Right ventricle myocardium inferior (tissue), 1 donor: ENCODE measurements at regions not wholly inside any gene's neighbourhood (a gene's known extent, or its start where the extent isn't known, plus 50 kb on each side); places are given as distances from the start of the nearest gene placed in this dataset.
A peak's percentile ranks its signal among the peaks of the same experiment; 100 is the strongest.

ENCODE experiments used
- ATAC-seq: fragments of 200-7000 bp; cut with Tn5 transposase; one replicate; pipeline ENCODE4 v1.9.1; 2020; ENCODE audit warnings: mild to moderate bottlenecking, moderate library complexity
- DNase-seq: peaks from one replicate; pipeline ENCODE4 v3.0.0; 2021; ENCODE audit errors: missing footprints
- intact Hi-C: fragments of 100-400 bp; cut with DNase I; formaldehyde crosslinking; loops from one replicate; pipeline ENCODE4 v1.11.0; 2022
- donor health status: DM: no; HTN: yes; CAD: no; lungs with severe emphysema.

DNA sequence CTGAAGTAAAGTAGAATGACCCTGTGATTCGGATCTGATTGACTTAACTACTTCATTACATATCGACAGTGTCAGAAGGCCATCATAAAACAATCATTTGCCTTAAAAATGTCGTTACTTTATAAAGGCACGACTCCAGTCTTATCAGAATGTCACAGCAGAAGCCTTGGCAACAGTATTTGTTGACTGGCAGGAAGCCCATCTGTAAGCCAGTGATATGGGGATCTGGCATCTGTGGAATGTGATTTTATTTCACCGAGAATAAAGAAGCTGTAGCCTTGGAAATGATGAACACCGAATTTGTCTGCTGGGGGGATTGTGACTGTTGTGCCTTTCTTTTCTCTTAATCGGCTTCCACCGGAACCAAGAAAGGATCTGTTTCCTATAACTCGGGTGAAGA, 362.5 kb downstream of the TDRD3 start:
- DNase-seq (no peak), ATAC-seq (no peak)
- intact Hi-C loops, result no loop called here

DNA sequence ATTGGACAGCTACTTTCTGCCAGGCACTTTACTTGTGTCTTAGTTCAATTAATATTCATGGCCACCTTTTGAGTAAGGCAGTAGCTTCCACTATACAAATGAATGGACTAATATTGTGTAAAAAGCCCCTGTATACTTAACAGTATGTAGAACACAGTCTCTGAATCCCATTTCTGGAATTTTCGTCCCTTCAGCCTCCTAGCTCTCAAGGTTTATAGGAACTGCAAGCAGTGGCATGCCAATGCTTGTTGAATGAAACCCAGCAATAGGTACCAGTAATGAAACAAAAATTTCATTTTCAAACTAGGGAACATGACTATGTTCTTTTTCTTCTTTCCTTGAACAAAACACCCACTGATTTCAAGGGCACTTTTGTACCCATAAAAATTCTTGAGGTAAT, 361.6 kb downstream of the TDRD3 start:
- ATAC-seq (no peak), DNase-seq (no peak)
- intact Hi-C loops, result no loop called here

DNA sequence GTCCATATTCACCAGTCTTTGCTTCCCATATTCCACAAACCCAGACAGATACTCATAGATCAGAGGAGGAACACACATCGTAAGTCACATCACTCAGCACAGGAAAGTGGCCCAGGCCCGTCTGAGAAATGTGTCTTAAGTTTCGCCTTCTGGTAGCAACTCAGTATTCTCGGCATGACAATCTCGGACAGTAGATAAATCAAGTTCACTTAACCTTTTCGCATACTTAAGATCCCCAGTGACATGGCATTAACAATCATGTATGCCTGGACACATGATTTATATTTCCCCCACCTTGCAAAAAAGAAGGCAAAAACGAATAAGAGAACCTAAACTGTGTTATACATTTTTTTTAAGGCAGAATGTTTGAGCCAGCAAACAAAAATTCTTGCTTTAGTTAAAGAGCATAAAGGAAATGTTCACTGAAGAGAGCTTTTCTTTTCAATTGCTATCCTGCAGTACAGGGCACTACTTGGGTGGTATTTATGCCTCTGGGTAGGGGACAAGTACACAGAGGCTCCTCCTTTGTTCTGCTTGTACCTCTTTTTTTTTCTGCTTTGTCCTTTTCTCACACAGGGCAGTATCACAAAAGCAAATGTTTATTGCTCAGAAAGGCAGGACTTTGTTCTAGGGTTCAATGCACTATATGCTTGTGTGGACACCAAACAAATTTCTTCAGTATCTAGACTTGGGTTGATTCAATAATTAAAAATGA, 360.6 kb downstream of the TDRD3 start:
- DNase-seq, result no peak

DNA sequence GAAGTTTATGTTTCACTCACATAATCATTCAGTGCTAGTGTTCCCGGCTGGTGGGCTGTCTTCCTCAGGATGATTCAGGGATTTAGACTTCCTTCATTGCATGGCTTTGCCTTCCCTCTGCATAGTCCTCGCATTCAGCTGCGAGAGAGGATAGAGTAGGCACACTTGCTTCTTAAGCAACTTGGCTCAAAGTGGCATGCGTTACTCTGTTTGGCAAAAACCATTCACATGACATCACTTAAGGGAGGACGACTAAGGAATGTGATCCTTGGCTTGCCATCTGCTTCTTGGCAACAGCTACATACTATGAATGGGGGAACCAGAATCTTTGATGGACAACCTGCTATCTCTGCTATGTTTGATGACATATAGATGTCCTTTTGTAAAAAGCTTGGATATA, 359.3 kb downstream of the TDRD3 start:
- ATAC-seq (peak; percentile 56), DNase-seq (no peak)
- intact Hi-C loops, result no loop called here

More for the DNA sequence above, 360.6 kb downstream of the TDRD3 start:
- no peak for ATAC-seq
- intact Hi-C loops, result no loop called here

DNA sequence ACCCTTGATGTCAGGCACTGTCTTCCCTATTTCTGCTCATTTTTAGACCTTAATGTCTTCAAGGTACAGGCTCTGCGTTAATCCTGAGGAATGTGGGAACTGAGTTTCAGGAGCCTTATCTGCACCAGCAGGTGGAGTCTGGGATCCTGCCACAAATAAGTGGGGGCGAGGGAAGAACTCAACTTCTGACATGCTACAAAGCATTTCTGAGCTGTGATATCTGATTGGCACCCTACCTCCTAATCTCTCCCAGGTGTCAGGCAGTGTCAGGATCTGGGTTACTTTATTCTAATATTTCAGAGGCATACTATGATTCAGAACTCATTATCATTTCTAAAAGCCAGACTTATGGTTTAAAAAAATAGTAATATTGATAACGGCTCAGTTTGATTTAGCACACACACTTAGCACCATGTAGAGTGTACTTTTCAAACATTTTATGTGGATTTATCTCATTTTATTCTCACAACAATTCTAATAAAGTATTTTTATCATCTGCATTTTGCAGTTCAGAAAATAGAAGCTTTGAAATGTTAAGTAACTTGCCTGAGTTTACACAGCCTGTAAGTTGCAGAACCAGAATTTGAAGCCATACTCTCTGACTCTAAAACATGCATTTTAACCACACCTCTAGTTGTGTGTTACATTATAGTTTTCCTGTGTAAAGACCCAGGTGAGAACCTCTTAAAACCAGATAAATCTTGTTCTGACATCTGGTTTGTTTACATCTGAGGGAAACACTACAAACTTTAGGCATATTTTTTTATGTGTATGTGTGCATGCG, 358.6 kb downstream of the TDRD3 start:
- intact Hi-C loops, result no loop called here
- ATAC-seq, result no peak
- no peak for DNase-seq

DNA sequence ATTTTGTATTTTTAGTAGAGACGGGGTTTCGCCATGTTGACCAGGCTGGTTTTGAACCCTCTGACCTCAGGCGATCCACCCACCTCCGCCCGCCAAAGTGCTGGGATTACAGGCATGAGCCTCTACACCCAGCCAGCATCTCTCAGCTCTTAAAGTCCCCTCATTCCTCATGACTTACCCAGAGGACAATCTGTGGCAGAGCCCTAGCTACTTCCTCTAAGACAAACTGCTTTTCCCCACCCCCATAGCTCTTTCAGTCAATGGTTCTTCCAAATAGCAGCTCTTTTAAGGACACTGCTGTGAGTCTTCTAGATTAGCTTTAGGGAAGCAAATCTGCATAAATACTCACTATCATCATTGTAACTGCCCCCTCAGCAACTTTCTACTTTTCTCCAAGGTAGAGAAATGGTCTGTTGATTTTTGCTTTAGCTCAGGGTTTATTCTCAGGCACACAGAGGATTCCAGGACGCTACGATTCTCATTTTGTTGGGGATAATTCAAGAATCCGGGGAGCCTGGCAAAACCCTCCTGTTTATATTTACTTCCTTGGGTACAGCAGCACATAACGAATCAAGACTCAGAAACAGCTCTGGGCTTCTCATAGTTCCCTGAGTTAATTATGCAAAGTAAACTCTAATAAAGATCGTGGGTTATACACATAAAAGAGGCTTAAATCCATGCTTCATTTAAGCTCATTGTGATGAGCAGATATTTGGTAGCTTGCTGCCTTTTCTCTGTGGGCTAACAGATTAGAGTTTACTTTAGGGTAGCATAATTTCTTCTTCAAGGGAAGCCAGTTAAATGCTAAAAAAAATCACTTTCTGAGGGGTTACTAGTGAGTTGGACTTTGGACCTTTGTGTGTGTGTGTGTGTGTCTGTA, 357.4 kb downstream of the TDRD3 start:
- no peak for ATAC-seq
- intact Hi-C loops, result no loop called here
- DNase-seq, result no peak

DNA sequence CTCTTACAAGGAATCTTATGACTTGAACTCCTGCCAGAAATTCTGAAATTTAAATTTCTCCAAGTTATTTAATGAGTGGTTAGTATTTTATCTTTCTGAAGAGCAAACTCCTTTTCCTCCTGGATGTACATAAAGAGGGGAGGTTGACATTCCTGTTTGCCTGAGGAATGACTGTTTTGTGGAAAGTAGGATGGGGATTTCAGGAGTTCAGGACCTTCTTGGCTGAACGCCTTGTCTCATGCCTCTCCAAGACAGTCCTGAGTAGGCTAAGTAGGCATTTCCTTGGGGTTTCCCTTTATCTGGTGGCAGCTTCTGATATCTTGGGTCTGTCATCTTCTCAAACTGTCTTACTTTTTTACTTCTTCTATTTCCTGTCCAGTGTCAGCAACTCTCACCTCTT, 356.6 kb downstream of the TDRD3 start:
- ATAC-seq (no peak), DNase-seq (no peak)
- intact Hi-C loops, result no loop called here

DNA sequence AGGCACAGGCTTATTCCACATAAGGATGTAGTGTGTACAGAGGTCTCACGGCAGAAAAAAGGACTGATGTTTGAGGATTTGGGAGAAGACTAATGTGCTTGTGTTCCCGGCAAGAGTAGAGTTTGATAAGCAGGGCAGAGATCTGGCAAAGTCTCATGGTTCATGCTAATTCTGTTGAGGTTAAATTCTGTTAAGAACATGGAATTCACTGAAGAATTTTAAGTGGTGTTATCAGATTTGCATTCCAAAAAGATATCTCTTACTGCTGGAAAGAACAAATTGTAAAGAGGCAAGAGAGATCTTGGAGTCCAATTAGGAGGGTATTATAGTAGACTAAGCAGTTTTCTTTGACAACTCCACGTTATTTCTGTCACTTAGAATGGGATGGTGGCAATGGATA, 348.3 kb downstream of the TDRD3 start:
- ATAC-seq (no peak), DNase-seq (no peak)
- intact Hi-C loops, result no loop called here

DNA sequence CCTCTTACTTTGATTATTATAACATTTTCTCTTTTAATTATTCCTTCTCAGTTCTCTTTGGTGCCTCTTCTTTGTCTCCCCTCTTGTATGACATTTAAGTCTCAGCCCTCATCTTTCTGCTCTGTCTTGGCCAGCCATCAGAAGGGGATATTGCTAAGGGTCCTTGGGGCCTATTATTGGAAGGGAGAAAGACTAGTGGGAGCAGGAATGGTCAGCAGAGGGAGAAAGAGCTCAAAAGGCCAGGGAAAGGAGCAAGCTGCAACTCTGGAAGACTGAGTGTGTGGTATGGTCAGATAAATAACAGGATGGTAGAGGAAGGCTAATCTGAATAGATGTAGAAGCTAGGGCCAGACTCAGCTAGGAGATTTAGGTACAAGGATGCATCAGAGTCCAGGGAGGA, 336.9 kb downstream of the TDRD3 start:
- ATAC-seq, result no peak
- intact Hi-C loops, result no loop called here
- DNase-seq, result no peak

DNA sequence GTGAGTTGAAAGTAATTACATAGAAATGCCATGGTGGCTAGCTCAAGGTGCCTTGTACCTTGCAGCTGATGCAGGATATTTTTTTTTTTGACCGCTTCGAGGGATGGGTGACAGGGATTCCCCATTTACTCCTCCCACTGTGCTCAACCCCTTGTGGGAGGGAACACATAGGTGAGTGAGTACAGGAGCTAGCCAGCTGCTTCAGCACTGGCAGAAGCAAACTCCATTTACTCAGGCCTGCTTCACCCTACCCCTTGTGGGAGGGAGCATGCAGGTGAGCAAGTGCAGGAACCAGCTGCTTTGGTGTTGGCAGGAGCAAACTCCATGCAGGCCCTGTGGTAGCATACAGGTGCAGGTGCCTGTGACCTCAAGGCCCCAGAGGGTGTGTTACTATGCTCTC, 330.1 kb downstream of the TDRD3 start:
- intact Hi-C loops, result no loop called here
- no peak for DNase-seq
- ATAC-seq, result no peak

DNA sequence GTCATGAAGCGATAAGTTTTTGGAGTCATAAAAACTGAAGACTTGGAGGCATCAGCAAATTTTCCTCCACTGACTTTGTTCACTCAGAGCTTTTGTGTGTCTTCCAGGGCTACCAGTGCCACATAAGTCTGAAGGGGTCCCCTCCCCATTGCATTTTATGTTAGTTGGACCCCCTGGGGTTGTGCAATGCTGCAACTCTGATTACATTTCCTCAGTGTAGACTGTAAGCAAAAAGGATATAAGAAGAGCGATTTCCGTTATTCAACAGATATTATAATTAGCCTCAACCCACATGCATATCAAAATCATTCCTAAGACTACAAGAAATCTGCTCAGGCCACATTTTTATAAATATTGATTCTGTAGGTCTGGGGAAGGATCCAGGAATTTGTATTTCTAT, 324.0 kb downstream of the TDRD3 start:
- no peak for DNase-seq
- intact Hi-C loops, result no loop called here
- no peak for ATAC-seq

DNA sequence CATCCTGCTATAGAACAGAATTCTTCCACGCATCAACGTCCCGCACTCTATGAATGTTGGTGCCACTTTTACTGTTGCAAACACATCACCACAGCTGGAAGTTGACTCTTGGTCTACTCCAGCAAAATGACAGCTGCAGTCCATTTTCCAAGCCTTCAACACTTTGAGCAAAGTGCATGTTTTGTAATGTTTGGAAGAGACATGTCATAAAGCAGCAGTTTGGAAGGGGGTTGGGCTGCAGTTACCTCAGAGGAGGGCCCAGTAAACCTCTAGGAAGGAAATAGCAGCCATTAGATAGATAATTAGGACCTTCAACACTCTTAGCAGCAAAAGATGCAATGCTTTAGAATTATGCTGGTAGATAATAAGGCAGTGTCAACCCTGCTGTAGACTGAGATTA, 323.6 kb downstream of the TDRD3 start:
- intact Hi-C loops, result no loop called here
- no peak for DNase-seq
- ATAC-seq, result peak; percentile 69

DNA sequence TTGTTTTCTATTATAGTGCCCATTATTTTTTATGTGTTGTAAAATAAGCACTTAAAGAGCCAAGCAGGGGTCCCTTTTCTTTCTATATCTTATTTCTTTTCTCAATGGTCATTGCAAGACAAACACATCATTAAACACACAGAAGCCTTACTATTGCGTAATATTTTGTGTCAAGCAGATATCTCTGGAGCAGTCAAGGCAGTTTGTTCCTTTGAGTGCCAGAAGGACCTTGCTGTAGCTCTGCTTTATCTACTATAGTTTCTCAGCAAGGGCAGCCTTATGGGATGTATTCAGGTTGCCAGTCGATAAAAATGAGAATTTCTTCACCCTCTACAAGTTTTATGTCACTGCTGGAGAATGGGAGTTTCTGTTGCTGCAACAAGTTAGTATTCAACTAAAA, 319.3 kb downstream of the TDRD3 start:
- DNase-seq (no peak), ATAC-seq (peak; percentile 57)
- intact Hi-C loops, result no loop called here

DNA sequence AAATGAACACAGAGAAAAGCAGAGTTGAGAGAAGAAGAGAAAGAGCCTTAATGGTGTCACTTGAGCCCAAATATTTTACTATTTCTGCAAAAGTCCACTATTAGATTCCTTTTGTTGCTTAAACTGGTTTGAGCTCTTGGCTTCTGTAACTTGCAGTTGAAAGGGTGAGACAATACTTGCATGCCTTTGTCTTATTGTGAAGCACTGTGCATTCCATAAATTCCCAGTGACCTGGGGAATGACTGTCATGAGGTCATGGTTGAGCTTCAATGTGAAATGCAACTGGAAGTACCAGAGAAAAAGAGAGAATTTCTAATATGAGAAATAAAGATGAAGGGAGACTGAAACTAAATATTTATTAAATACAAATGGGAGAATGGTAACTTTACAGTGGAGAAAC, 310.9 kb downstream of the TDRD3 start:
- DNase-seq, result no peak
- no peak for ATAC-seq
- intact Hi-C loops, result no loop called here

DNA sequence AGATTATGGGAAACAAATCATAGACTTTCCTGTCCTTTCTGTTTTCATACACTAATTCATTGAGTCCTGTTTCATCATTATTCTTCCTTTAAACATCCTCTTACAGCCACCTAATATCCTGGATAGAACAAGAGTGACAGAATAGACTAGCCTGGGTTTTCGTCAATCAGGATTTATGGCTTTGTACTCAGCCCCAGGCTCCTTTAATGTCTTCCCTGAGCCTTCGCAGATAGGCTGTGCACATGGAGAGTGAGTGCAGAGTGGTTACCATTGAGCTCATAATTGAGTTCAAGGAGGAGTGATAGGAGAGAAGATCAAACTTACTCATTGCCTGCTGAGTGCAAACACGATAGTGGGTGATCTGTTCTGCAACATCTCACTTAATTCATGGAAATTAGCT, 304.9 kb downstream of the TDRD3 start:
- intact Hi-C loops, result no loop called here
- DNase-seq, result no peak
- ATAC-seq, result no peak

DNA sequence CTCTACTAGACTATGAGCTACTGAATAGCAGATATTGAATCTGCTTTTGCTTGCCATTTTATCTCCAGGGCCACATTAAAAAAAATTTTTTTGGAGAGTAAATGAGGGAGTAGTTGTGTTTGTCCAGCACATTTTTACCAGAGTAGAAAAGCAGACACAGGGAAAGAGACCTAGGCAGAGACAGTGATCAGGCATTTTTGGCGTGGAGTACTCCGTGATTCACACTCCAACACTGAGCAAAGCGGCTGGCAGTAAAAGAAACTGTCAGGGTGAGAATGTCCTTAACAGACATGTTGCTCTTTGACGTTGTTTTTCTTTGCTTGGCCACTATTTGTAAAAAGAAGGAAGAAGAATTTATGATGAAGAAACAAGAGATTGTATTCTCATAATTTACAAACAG, 304.0 kb downstream of the TDRD3 start:
- no peak for ATAC-seq
- DNase-seq, result no peak
- intact Hi-C loops, result no loop called here

DNA sequence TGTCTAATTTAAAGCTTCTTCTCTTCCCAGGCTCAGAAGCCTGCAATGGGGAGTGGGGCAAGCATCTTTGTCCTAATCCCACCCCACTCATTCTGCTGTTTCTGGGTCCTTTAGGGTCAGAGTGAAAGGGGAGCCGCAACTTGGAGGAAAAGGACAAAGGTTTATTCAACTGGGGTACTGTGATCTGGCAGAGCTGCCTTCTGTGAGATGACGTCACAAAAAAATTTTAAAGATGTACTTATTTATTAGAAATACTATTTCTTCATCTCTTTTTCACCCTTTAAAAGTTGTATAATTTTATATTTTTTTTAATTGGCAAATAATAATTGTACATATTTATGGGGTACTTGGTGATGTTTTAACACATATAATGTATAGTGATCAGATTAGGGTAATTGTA, 302.6 kb downstream of the TDRD3 start:
- no peak for ATAC-seq
- intact Hi-C loops, result no loop called here
- no peak for DNase-seq

DNA sequence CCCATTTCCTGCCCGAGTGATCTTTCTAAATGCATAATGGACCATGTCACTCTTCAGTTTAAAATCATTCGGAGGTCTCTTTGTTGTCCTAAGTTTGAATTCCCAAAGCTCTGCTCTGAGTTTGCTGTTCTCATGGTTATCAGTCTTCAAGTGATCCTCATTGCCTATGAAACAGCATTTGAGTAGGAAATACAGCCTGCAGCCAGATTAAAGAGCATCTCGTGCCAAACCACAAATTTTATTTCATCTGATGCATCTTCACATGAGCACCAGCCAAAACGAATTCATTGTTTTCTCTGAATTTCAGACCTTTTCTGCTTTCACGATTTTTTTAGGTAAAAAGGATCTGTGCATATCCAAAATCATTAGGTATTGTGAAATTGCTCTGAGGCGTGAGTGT, 299.6 kb downstream of the TDRD3 start:
- no peak for DNase-seq
- intact Hi-C loops, result no loop called here
- no peak for ATAC-seq

DNA sequence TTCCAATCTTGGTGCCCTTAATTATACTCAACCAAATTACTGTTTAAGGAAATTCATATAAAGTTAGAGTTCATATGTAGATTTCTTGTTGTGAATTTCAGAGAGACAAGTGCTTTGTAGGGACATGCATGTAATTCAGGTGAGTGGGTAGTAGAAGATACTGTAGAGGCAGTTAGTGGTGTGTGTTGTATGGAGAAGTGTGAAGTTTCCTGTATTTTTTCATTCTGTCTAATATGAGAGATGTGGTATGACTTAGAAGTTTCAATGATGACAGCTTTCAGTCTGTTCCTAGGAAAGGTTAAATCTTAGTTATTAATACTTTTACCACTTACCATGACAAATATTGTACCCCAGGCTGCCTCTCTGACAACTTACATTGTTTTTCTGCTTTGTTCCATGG, 294.2 kb downstream of the TDRD3 start:
- ATAC-seq (no peak), DNase-seq (no peak)
- intact Hi-C loops, result no loop called here

DNA sequence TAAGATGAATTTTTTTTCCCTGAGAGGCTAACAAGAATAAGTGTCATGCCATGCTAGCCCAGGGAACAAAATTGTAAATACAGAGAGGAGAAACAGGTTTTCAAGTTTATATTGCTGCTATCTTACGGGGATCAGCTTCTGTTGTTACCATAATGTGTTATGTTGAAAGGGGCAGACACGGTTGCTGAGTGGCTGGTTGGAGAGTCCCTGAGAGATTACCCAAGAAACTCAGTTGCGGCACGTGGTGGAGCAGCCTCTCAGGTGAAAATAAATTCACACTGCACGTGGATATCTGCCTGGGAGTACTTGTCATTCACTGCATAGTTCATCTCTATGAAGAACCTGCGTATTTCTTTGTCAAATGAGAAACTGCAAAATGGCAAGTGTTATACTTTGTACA, 293.6 kb downstream of the TDRD3 start:
- intact Hi-C loops, result no loop called here
- no peak for ATAC-seq
- DNase-seq, result no peak
